DOHH2 (cell line): ENCODE measurements at regions not wholly inside any gene's neighbourhood (a gene's known extent, or its start where the extent isn't known, plus 50 kb on each side); places are given as distances from the start of the nearest gene placed in this dataset.
"Not testable (repeated sequence)": the region's sequence is repeated elsewhere in the genome, so short reads cannot be mapped to it uniquely, and the experiment has no call there.

Experiments used
- H3F3A ChIP-seq: fragments of 200-600 bp; sonication (generic), shearing (Covaris generic); 2 replicates; pipeline ENCODE4 v1.6.0; 2016; ENCODE audit warnings: antibody characterized with exemption, mild to moderate bottlenecking; ENCODE audit not compliant: control insufficient read depth, insufficient read depth
- H3K27ac ChIP-seq: fragments of 200-600 bp; sonication (generic); 2 replicates; pipeline ENCODE4 v1.5.1; 2014; ENCODE audit warnings: low read depth, mild to moderate bottlenecking, low read length, moderate library complexity
- H3K27me3 ChIP-seq: fragments of 200-600 bp; sonication (generic); 2 replicates; pipeline ENCODE4 v1.6.1; 2014; ENCODE audit warnings: mild to moderate bottlenecking, low read length, mixed read lengths; ENCODE audit not compliant: control insufficient read depth
- H3K36me3 ChIP-seq: fragments of 200-600 bp; sonication (generic); 2 replicates; pipeline ENCODE4 v1.6.1; 2014; ENCODE audit warnings: mild to moderate bottlenecking, low read length, moderate library complexity, mixed read lengths; ENCODE audit not compliant: control insufficient read depth
- H3K4me1 ChIP-seq: fragments of 200-600 bp; sonication (generic); 2 replicates; pipeline ENCODE4 v1.6.1; 2014; ENCODE audit warnings: mild to moderate bottlenecking, low read length, mixed read lengths; ENCODE audit not compliant: control insufficient read depth
- H3K4me2 ChIP-seq: fragments of 200-600 bp; sonication (generic); 2 replicates; pipeline ENCODE4 v1.6.0; 2014; ENCODE audit warnings: mild to moderate bottlenecking, low read length, moderate library complexity
- H3K4me3 ChIP-seq: fragments of 200-600 bp; sonication (generic); 2 replicates; pipeline ENCODE4 v1.5.1; 2014; ENCODE audit warnings: mild to moderate bottlenecking, low read length, mixed read lengths
- H3K79me2 ChIP-seq: fragments of 200-600 bp; sonication (generic); 2 replicates; pipeline ENCODE4 v1.6.1; 2014; ENCODE audit warnings: mild to moderate bottlenecking, low read length, mixed read lengths; ENCODE audit not compliant: control insufficient read depth
- H3K9me2 ChIP-seq: fragments of 200-600 bp; sonication (generic); replicated peaks from 2 replicates; pipeline ENCODE4 v1.6.1; 2014; ENCODE audit warnings: mild to moderate bottlenecking, low read length, mixed read lengths; ENCODE audit not compliant: control insufficient read depth
- H3K9me3 ChIP-seq: fragments of 200-600 bp; sonication (generic); 2 replicates; pipeline ENCODE4 v1.6.1; 2014; ENCODE audit warnings: antibody characterized with exemption, low read length, mixed read lengths; ENCODE audit not compliant: control insufficient read depth, insufficient read depth
- H4K20me1 ChIP-seq: fragments of 200-600 bp; sonication (generic); 2 replicates; pipeline ENCODE4 v1.6.0; 2014; ENCODE audit warnings: low read depth, mild to moderate bottlenecking, antibody characterized with exemption, low read length, moderate library complexity; ENCODE audit not compliant: control insufficient read depth, insufficient read depth
- CTCF ChIP-seq: fragments of 200-600 bp; sonication (generic); IDR thresholded peaks from one replicate; pipeline ENCODE4 v1.5.1; 2014; ENCODE audit warnings: antibody characterized with exemption, mild to moderate bottlenecking, low read depth, low read length; ENCODE audit not compliant: poor library complexity, severe bottlenecking
- EZH2phosphoT487 ChIP-seq: fragments of 200-600 bp; sonication (generic); IDR thresholded peaks from 2 replicates; pipeline ENCODE4 v1.6.1; 2017; ENCODE audit warnings: borderline replicate concordance, mild to moderate bottlenecking, antibody characterized with exemption, low read length, moderate library complexity, mixed read lengths

DNA sequence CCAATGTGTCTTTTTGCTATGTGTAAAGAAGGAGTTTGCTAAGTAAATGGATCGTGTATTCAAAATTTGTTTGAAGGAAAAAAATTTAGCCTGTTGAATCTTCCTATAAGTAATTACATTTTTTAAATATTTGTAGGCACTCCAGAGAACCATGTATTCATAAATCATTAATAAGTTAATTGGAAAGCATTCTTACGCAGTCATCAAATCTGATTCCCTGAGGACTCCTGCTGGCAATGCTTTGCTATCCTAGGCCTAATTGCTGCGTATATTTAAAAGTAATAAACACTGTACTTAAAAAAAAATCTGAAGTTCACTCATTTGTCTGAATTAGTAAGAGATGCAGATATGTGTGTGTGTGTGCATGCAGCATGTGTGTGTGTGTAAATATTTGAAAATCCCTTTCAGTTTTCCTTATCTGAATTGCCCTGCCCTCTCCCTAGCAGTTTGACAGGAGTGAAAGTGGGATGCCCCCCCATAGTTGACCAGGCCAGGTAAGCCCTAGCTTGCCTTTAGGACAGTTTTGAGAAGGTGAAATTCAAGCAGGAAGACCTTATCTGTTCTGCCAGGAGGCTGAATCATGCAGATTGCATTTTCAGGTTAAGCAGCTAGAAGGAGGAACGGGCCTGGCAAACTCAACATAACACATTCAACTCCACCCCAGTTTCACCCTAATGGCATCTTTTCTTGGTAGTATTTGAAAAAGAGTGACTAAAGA lies 81.2 kb upstream of the DNAH5 start:
- H3K36me3 ChIP-seq = no peaks in the 10 kb centered on the region
- no peaks in the 10 kb centered on the region for H4K20me1 ChIP-seq
- no peaks in the 10 kb centered on the region for H3K4me1 ChIP-seq
- H3K9me2 ChIP-seq = no peaks in the 10 kb centered on the region
- H3K9me3 ChIP-seq = no peaks in the 10 kb centered on the region
- no peaks in the 10 kb centered on the region for H3F3A ChIP-seq
- no peaks in the 10 kb centered on the region for H3K79me2 ChIP-seq
- H3K27me3 ChIP-seq = 0 out of 2 replicates have a peak, but pooled peaks cover 4% of the 10 kb centered on the region
- no peak overlapping the region for H3K4me2 ChIP-seq
- TF ChIP-seq EZH2phosphoT487 = no peak
- TF ChIP-seq CTCF = no peak
- no peak overlapping the region for H3K27ac ChIP-seq
- no peak overlapping the region for H3K4me3 ChIP-seq

DNA sequence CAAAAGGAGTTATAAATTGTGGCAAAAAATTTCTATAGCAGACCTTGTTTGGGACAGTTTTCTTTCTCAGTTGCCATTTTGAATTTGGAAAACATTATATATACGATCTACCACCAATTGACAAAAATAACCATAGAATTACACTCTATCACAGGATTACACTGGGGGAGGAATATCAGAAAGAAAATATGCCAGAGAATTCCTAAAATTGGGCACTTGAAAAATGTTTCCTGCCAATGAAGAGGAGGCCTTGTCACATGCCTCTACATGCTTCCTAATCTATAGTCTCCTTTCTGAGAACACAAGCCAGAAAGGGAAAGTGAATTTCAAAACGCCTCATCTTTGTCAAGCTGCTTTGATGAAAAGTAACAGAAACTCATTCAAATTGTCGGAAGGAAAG lies 78.5 kb upstream of the DNAH5 start:
- Histone ChIP-seq H3K36me3 (no peaks in the 10 kb centered on the region), H4K20me1 (no peaks in the 10 kb centered on the region), H3F3A (no peaks in the 10 kb centered on the region), H3K9me3 (no peaks in the 10 kb centered on the region), H3K9me2 (no peaks in the 10 kb centered on the region), H3K4me2 (no peak overlapping the region), H3K27ac (no peak overlapping the region), H3K4me1 (no peaks in the 10 kb centered on the region), H3K4me3 (no peak overlapping the region), H3K27me3 (0 out of 2 replicates have a peak, but pooled peaks cover 4% of the 10 kb centered on the region), H3K79me2 (no peaks in the 10 kb centered on the region)
- TF ChIP-seq EZH2phosphoT487 = no peak
- no peak for TF ChIP-seq CTCF

GRCh38 chr5:14020944-14021343 lies 76.5 kb upstream of the DNAH5 start:
- not testable (repeated sequence) for H3K4me3 ChIP-seq, H4K20me1 ChIP-seq, H3K9me3 ChIP-seq, H3K27me3 ChIP-seq, H3K4me1 ChIP-seq, H3K4me2 ChIP-seq, H3K36me3 ChIP-seq, H3K79me2 ChIP-seq, H3F3A ChIP-seq, H3K9me2 ChIP-seq, H3K27ac ChIP-seq

GRCh38 chr5:14019768-14020290 lies 75.3 kb upstream of the DNAH5 start:
- no peak overlapping the region for H3K4me3 ChIP-seq
- no peaks in the 10 kb centered on the region for H4K20me1 ChIP-seq
- no peak overlapping the region for H3K27ac ChIP-seq
- H3K27me3 ChIP-seq = 0 out of 2 replicates have a peak, but pooled peaks cover 7% of the 10 kb centered on the region
- no peak overlapping the region for H3K4me2 ChIP-seq
- no peaks in the 10 kb centered on the region for H3K9me2 ChIP-seq
- H3K9me3 ChIP-seq = no peaks in the 10 kb centered on the region
- no peaks in the 10 kb centered on the region for H3K4me1 ChIP-seq
- TF ChIP-seq EZH2phosphoT487 (no peak), CTCF (no peak)
- H3K79me2 ChIP-seq = no peaks in the 10 kb centered on the region
- no peaks in the 10 kb centered on the region for H3F3A ChIP-seq
- H3K36me3 ChIP-seq = no peaks in the 10 kb centered on the region
